GM18907 (cell line): ENCODE measurements at regions not wholly inside any gene's neighbourhood (a gene's known extent, or its start where the extent isn't known, plus 50 kb on each side); places are given as distances from the start of the nearest gene placed in this dataset.
"Not testable (repeated sequence)": the region's sequence is repeated elsewhere in the genome, so short reads cannot be mapped to it uniquely, and the experiment has no call there.

Source experiments
- ATAC-seq: cut with Tn5 transposase; IDR thresholded peaks from one replicate; pipeline ENCODE4 v1.9.1; 2021; ENCODE audit warnings: mild to moderate bottlenecking, moderate library complexity; ENCODE audit not compliant: unreplicated experiment

- ATAC-seq = no peak
Measured at GRCh38 chr11:22454461-22455090, 116.4 kb downstream of the SLC17A6 start.

DNA sequence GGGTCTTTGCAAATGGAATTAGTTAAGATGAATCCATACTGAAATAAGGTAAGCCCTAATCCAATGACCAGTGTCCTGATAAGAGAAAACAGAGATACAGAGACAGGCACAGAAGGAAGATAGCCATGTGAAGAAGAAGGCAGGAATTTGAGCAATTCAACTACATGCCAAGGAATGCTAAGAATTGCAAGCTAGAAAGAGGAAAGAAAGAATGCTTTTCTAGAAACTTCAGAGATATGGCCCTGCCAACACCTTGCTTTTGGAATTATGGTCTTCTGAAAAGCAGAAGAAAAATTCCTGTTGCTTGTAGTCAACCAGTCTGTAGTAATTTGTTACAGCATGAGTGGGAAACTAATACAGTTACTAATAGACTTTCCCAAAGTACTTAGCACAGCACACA, 111.3 kb downstream of the SLC17A6 start:
- no peak for ATAC-seq

DNA sequence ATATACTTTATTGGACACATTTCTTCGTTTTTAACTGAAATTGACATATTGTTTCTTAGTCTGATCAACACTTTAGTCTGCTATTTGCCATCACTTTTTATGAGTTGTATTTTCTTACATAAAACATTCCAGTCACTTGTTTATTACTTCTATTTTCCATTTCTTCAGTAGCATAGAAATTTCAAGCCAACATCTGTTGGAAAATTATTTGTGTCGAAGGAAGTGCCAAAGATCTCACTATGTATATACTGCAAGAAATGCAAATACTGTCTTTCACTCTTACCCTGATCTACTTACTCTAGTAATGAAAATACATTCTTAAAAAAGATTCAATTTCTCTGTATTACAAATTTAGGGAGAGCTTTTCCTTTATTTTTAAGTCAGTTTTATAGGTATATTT, 105.9 kb downstream of the SLC17A6 start:
- no peak for ATAC-seq

- no peak for ATAC-seq
Measured at GRCh38 chr11:22441831-22442230, 103.7 kb downstream of the SLC17A6 start.

DNA sequence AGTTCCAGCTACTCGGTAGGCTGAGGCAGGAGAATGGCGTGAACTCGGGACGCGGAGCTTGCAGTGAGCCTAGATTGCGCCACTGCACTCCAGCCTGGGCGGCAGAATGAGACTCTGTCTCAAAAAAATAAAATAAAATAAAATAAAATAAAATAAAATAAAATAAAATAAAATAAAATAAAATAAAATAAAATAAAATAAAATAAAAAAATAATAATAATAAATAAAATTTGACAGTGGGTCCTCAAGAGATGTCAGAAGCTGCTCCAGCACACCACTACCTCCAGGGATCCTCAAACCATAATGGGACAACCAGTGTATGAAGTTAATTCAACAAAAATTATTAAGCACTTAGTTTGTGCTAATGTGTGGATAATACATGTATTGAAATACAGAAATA, 97.4 kb downstream of the SLC17A6 start:
- ATAC-seq = not testable (repeated sequence)

DNA sequence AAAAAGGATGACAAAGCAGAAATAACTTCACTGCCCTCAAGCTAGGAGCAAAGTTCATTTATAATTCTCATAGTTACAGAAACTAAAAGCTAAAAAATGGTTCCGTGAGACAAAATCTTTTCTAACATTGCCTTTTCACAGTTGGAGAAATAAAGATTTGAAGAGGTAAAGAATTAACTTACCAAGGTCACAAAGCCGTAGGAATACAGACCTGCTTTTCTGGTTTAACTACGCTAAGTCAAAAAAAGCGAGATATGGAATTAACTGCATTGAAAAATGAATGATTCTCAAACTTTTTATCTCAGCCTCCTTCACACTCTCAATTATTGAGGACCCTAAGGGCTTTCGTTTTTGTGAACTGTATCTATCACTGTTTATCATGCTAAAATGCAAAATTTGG, 95.3 kb downstream of the SLC17A6 start:
- ATAC-seq = no peak

DNA sequence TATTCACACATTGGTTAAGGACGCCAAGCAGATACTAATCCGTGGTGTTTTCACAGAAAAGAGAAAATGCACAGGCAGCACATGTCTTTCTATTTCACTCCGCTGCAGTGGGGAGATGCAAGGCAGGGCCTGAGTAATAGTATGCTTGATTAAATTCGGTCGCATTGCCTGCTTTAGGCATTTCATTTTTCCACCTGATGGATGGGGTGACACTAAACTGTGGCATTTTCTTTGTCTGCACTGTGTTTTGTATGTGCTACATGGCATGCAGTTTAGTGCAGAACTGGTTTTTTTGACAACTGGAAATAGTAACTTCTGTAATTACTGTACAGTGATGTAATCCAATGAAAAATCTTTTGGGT, 94.9 kb downstream of the SLC17A6 start:
- peak; percentile 25 for ATAC-seq

DNA sequence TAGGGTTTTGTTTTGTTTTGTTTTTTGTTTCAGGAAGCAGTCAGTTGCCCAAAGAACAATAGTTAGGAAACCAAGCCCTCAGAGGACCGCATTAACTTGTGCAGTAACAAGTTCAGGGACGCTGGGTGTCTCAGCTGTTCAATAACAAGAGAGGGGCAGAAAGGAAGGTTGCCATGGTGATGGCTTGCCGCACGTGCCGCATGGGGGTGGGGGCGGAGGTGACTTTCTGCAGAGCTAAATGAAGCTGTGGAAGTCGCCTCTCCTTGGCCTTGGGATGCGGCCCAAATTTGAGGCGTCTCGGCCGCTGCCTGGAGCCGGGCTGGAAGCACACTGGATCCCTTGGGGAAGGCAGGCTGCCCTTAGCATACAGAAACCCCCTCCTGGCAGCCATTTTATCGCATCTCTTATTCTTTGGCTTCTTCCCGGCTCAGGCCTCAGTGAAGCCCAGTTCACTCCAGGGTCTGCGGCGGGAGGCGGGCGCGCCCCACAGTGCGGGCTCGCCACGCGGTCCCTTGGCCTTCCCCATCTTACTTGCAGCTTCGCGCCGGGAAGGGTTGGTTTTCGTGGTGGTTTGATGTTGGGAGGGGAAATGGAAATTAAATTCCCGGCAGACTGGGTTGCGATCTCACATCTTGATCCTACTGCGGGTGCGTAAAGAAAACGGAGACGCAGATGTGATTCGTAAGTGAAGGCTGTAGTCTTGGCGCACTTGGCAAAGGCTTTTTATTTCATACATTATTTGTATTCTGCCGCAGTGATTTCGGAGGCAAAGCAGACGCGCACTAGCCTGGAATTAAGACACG, 94.3 kb downstream of the SLC17A6 start:
- peak; percentile 69 for ATAC-seq

DNA sequence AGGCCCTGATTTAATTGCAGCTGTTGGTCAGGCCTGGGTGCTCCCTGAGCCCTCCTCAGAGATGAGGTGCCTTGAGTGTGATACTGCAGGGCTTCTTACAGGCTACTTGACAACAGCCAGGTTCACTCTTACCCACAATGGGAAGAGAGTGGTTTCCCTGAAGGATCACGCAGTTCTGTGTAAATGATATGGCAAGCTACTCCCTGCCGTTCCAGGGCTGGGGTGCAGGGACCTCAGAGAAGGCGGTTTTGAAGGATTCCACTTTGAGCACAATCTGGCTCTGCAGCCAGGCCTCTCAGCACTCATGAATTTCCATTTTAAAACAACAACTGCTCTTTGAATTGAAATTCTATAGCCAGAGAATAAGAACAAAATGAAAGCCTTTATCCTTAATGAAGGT, 92.9 kb downstream of the SLC17A6 start:
- no peak for ATAC-seq

GRCh38 chr11:22430639-22431038, 92.5 kb downstream of the SLC17A6 start:
- ATAC-seq = no peak

DNA sequence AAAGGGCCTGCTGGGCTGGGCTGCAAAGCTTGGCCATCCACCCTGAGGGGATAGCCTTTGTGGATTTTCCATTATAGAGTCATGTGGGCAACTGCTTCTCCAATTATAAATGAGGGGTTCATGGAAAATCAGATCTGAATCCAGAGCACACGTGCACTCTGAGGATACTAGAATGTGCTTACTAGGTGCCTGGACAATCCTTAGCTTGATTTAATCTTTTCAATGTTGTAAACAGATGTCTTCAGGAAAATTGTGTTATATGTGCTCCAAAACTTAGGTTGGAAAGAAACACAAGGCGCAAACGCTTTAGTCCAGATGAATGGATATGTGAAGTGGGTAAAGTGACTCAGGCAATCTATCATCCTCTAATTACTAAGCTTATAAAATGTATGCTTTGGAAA, 92.0 kb downstream of the SLC17A6 start:
- no peak for ATAC-seq
